HEK293T (cell line): ENCODE measurements at regions not wholly inside any gene's neighbourhood (a gene's known extent, or its start where the extent isn't known, plus 50 kb on each side); places are given as distances from the start of the nearest gene placed in this dataset.

Experiments used
- ARNT ChIP-seq: fragments of 450-650 bp; IDR thresholded peaks from 2 replicates; pipeline ENCODE4 v1.6.1; 2017; ENCODE audit warnings: mild to moderate bottlenecking
- BHLHE40 ChIP-seq: fragments of 450-650 bp; IDR thresholded peaks from 2 replicates; pipeline ENCODE4 v1.6.1; 2016; ENCODE audit warnings: mild to moderate bottlenecking, moderate library complexity, borderline replicate concordance
- FOXK2 ChIP-seq: fragments of 450-650 bp; IDR thresholded peaks from 2 replicates; pipeline ENCODE4 v1.6.1; 2016; ENCODE audit warnings: mild to moderate bottlenecking
- FOXM1 ChIP-seq: fragments of 450-650 bp; IDR thresholded peaks from 2 replicates; pipeline ENCODE4 v1.6.1; 2017; ENCODE audit warnings: mild to moderate bottlenecking, borderline replicate concordance
- HDGF ChIP-seq: fragments of 450-650 bp; IDR thresholded peaks from 2 replicates; pipeline ENCODE4 v1.6.1; 2017; ENCODE audit warnings: antibody characterized with exemption, borderline replicate concordance
- NFRKB ChIP-seq: fragments of 450-650 bp; IDR thresholded peaks from 2 replicates; pipeline ENCODE4 v1.6.1; 2016; ENCODE audit warnings: mild to moderate bottlenecking, moderate library complexity
- SP1 ChIP-seq: fragments of 450-650 bp; IDR thresholded peaks from 2 replicates; pipeline ENCODE4 v1.6.1; 2017
- SUZ12 ChIP-seq: fragments of 450-650 bp; IDR thresholded peaks from 2 replicates; pipeline ENCODE4 v1.6.1; 2016; ENCODE audit warnings: mild to moderate bottlenecking

DNA sequence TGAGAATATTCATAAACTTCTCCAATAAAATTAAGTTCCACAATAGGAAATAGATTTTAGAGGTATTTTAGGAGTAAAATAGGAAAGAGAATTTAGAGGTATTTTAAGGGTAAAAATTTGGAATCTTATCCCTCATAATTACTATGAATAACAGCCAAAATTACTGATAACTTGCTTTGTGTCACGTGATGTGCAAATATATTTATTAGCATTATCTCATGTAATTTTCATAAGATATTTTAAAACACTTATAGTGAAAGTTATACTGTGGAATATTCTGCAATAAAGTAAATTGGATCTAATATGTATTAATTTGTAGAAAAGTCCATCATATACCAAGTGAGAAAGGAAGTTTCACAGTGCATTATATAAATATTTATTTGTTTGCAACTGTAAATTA lies 64.2 kb upstream of the VWDE start:
- TF ChIP-seq FOXM1, result no peak
- TF ChIP-seq BHLHE40, result no peak
- no peak for TF ChIP-seq ARNT
- no peak for TF ChIP-seq NFRKB
- TF ChIP-seq FOXK2, result no peak
- TF ChIP-seq SUZ12, result no peak
- TF ChIP-seq SP1, result no peak
- no peak for TF ChIP-seq HDGF
